HepG2 (cell line): ENCODE measurements at regions not wholly inside any gene's neighbourhood (a gene's known extent, or its start where the extent isn't known, plus 50 kb on each side); places are given as distances from the start of the nearest gene placed in this dataset.

Source experiments
- ATAC-seq: fragments of 200-7000 bp; cut with Tn5 transposase; 3 replicates; pipeline ENCODE4 v1.9.1; 2020; ENCODE audit warnings: mild to moderate bottlenecking, moderate library complexity
- BruUV-seq: library from RNA; stranded (reverse); fragments of 400-500 nt; replicated peaks from 2 replicates; lab custom pipeline; 2021; lab: Mats Ljungman, UMichigan
- CTCF ChIA-PET: fragments of 300-600 bp; formaldehyde crosslinking; extraction: SDS; loops from one replicate; lab custom pipeline; 2021; ENCODE audit warnings: low total read pairs, inconsistent platforms, low intra/inter-chr PET ratio; lab: Yijun Ruan, JAX
- POLR2A ChIA-PET: fragments of 350-600 bp; sonication (Branson Sonifier 250); formaldehyde crosslinking; loops from one replicate; lab custom pipeline; 2020; ENCODE audit warnings: antibody characterized with exemption, inconsistent platforms; lab: Yijun Ruan, JAX
- DNase-seq: peaks from one replicate; pipeline ENCODE4 v3.0.0-alpha.2; 2015; ENCODE audit warnings: low spot score
- FAIRE-seq: peaks from 3 replicates; lab custom pipeline; 2011; peaks lifted over from hg19 to GRCh38; lab: Jason Lieb, UNC
- H2AFZ ChIP-seq: one replicate; pipeline ENCODE4 v1.6.1; 2011; ENCODE audit warnings: low read length, inconsistent platforms
- H3K27ac ChIP-seq: fragments of 300-600 bp; 3 replicates; pipeline ENCODE4 v1.8.0; 2011; ENCODE audit warnings: mixed run types, mild to moderate bottlenecking, mixed read lengths, low read length, inconsistent platforms; ENCODE audit not compliant: insufficient read depth; ENCODE audit errors: extremely low read length
- H3K27me3 ChIP-seq, 2 experiments: fragments of 200-600 bp in 1 of 2; 2 replicates in 1 of 2; 3 replicates in 1 of 2; pipeline versions ENCODE4 v1.6.0 to v1.8.0; 2011; ENCODE audit warnings: low read length in 2 of 2, mild to moderate bottlenecking in 2 of 2, moderate library complexity in 2 of 2, inconsistent platforms in 1 of 2; ENCODE audit not compliant: insufficient read depth in 2 of 2, control insufficient read depth in 1 of 2
- H3K36me3 ChIP-seq, 2 experiments: fragments of 200-600 bp in 1 of 2; replicated peaks in 1 of 2; 2 replicates in 1 of 2; 3 replicates in 1 of 2; pipeline versions ENCODE4 v1.5.1 to v1.8.0; 2011; ENCODE audit warnings: low read length in 2 of 2, inconsistent platforms in 1 of 2; ENCODE audit not compliant: insufficient read depth in 2 of 2, control insufficient read depth in 1 of 2
- H3K4me1 ChIP-seq: 2 replicates; pipeline ENCODE4 v1.5.1; 2012; ENCODE audit warnings: low read length, inconsistent platforms; ENCODE audit not compliant: insufficient read depth
- H3K4me2 ChIP-seq: 2 replicates; pipeline ENCODE4 v1.6.0; 2011; ENCODE audit warnings: low read depth, low read length, inconsistent platforms
- H3K4me3 ChIP-seq, 3 experiments: fragments of 200-600 bp in 1 of 3; sonication (generic), shearing (Covaris generic) in 1 of 3; replicated peaks in 1 of 3; 2 replicates each; pipeline ENCODE4 v1.5.1; 2011 to 2016; ENCODE audit warnings: low read length in 3 of 3, inconsistent platforms in 2 of 3, low read depth in 2 of 3, mild to moderate bottlenecking in 2 of 3, control low read depth in 1 of 3, mixed read lengths in 1 of 3; ENCODE audit not compliant: insufficient read depth in 1 of 3
- H3K79me2 ChIP-seq: one replicate; pipeline ENCODE4 v1.6.1; 2011; ENCODE audit warnings: low read length, inconsistent platforms; ENCODE audit not compliant: insufficient read depth
- H3K9ac ChIP-seq: 2 replicates; pipeline ENCODE4 v1.6.0; 2011; ENCODE audit warnings: mild to moderate bottlenecking, low read depth, low read length, inconsistent platforms; ENCODE audit not compliant: insufficient read depth
- H3K9me3 ChIP-seq: 2 replicates; pipeline ENCODE4 v1.5.1; 2012; ENCODE audit warnings: mild to moderate bottlenecking, low read length
- H4K20me1 ChIP-seq: 2 replicates; pipeline ENCODE4 v1.6.0; 2011; ENCODE audit warnings: inconsistent platforms, mild to moderate bottlenecking, low read length, moderate library complexity; ENCODE audit not compliant: insufficient read depth
- MAFF ChIP-seq: IDR thresholded peaks from 2 replicates; pipeline ENCODE4 v1.6.1; 2011; ENCODE audit warnings: low read depth, low read length, improper control_type of control experiment
- MAFK ChIP-seq, 2 experiments: IDR thresholded peaks in 1 of 2; conservative IDR thresholded peaks in 1 of 2; 2 replicates each; pipeline ENCODE4 v1.6.1; 2011; ENCODE audit warnings: improper control_type of control experiment in 2 of 2, low read length in 2 of 2
- MEIS2 ChIP-seq: sonication (generic); formaldehyde crosslinking; IDR thresholded peaks from 2 replicates; pipeline ENCODE4 v1.9.0; 2021; ENCODE audit warnings: mild to moderate bottlenecking, missing genetic modification reagents
- NR1H2 ChIP-seq: sonication (generic); formaldehyde crosslinking; IDR thresholded peaks from 2 replicates; pipeline ENCODE4 v1.8.1; 2022; ENCODE audit warnings: low read depth, missing genetic modification reagents, borderline replicate concordance
- SP2 ChIP-seq: sonication (generic); formaldehyde crosslinking; IDR thresholded peaks from 2 replicates; pipeline ENCODE4 v1.5.1; 2020; ENCODE audit warnings: mild to moderate bottlenecking, missing genetic modification reagents
- TBX2 ChIP-seq: sonication (generic); formaldehyde crosslinking; IDR thresholded peaks from 2 replicates; pipeline ENCODE4 v1.5.0; 2020; ENCODE audit warnings: missing genetic modification reagents, mild to moderate bottlenecking, borderline replicate concordance
- ZBTB20 ChIP-seq: sonication (generic); formaldehyde crosslinking; IDR thresholded peaks from 2 replicates; pipeline ENCODE4 v1.8.1; 2023; ENCODE audit warnings: missing genetic modification reagents, low read depth, mild to moderate bottlenecking, borderline replicate concordance
- ZBTB3 ChIP-seq: sonication (generic); formaldehyde crosslinking; IDR thresholded peaks from 2 replicates; pipeline ENCODE4 v1.4.0; 2020; ENCODE audit warnings: low read depth, mild to moderate bottlenecking, moderate library complexity, missing genetic modification reagents, borderline replicate concordance
- ZNF563 ChIP-seq: sonication (generic); formaldehyde crosslinking; IDR thresholded peaks from 2 replicates; pipeline ENCODE4 v1.8.0; 2022; ENCODE audit warnings: mild to moderate bottlenecking, moderate library complexity, missing genetic modification reagents
- ZNF607 ChIP-seq: sonication (generic); formaldehyde crosslinking; IDR thresholded peaks from 2 replicates; pipeline ENCODE4 v1.5.1; 2020; ENCODE audit warnings: missing genetic modification reagents, mild to moderate bottlenecking, borderline replicate concordance
- ZNF670 ChIP-seq: sonication (generic); formaldehyde crosslinking; IDR thresholded peaks from 2 replicates; pipeline ENCODE4 v1.8.0; 2022; ENCODE audit warnings: mild to moderate bottlenecking, missing genetic modification reagents, borderline replicate concordance
- ZNF724P ChIP-seq: sonication (generic); formaldehyde crosslinking; IDR thresholded peaks from 2 replicates; pipeline ENCODE4 v1.8.0; 2022; ENCODE audit warnings: missing genetic modification reagents, borderline replicate concordance
- ZNF878 ChIP-seq: sonication (generic); formaldehyde crosslinking; IDR thresholded peaks from 2 replicates; pipeline ENCODE4 v1.8.1; 2023; ENCODE audit warnings: mild to moderate bottlenecking, missing genetic modification reagents, moderate library complexity
- WGBS: methylation state at CpG from one replicate; pipeline ENCODE4 v1.1.6; 2017; ENCODE audit warnings: low lambda C conversion rate; 5-methylcytosine and 5-hydroxymethylcytosine counted together
- in situ Hi-C: cut with HindIII; loops from 2 replicates; pipeline ENCODE4 v1.10.0; 2017; ENCODE audit warnings: low pct_unique_long_range_greater_than_20kb; ENCODE audit not compliant: extremely low pct_ligation_motif_present
- intact Hi-C: fragments of 100-400 bp; cut with micrococcal nuclease; formaldehyde crosslinking; loops from one replicate; pipeline ENCODE4 v1.10.0; 2022; ENCODE audit not compliant: unreplicated experiment
- TF ChIP-seq, protein P1 (sequence below): sonication (generic); formaldehyde crosslinking; IDR thresholded peaks from 2 replicates; pipeline ENCODE4 v1.4.0; 2020; ENCODE audit warnings: mild to moderate bottlenecking, missing genetic modification reagents, borderline replicate concordance
- TF ChIP-seq, protein P2 (sequence below): sonication (generic); formaldehyde crosslinking; IDR thresholded peaks from 2 replicates; pipeline ENCODE4 v1.8.1; 2023; ENCODE audit warnings: mild to moderate bottlenecking, inconsistent platforms, moderate library complexity, missing genetic modification reagents, borderline replicate concordance

DNA sequence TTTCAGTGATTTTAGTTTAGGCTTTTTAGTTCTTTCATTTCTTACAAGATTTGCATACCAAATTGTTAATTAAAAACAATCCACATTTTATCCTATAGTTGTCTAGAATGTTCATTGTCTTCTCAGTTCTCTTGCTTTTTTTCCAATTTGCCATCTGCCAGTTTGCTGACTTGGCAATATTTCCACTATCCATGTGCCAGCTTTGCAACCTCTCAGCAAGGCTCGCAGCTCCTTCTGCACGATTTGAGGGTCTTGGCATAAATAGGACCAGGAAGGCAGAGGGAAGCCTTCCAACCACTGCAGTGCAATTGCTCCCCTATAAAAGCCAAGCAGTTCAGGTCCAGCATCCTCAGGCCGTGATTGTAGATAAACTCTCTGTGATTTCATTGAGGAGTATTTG, 306.8 kb upstream of the FMN2 start:
- POLR2A ChIA-PET: no interaction called here
- no peak for ATAC-seq

DNA sequence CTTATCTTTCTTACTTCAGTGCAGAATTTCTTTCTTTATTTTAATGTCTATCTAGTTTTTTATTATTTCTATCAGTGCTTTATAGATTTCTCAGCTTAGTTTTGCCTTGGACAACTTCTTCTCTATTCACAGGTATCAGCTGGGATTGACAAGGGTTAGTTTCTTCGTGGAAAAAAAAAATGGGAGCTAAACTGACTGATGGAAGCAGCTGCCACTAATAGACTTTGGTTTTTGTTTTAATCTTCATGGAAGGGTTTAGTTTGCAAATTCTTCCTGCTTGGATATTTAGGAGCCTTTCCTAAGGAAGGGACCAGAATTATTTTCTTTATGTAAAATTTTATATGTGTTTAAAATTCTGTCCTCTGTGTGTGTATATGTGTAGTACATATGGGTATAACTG, 306.1 kb upstream of the FMN2 start:
- in situ Hi-C loops (no loop called here), intact Hi-C loops (no loop called here)
- H3K4me1 ChIP-seq: no peaks in the 10 kb centered on the region
- BruUV-seq: no TSS peak
- H2AFZ ChIP-seq: no peak overlapping the region
- no peak overlapping the region for H3K9ac ChIP-seq
- ChIA-PET CTCF (no interaction called here), POLR2A (no interaction called here)
- H3K79me2 ChIP-seq: no peaks in the 10 kb centered on the region
- no peak for DNase-seq
- no peaks in the 10 kb centered on the region for H3K27me3 ChIP-seq
- no peak overlapping the region for H3K4me2 ChIP-seq
- H3K36me3 ChIP-seq: no peaks in the 10 kb centered on the region
- no peak overlapping the region for H3K4me3 ChIP-seq
- no peak for FAIRE-seq
- WGBS: 0% methylated on average over 1 of the region's 1 CpG
- H3K9me3 ChIP-seq: 0 out of 2 replicates have a peak, but pooled peaks cover 4% of the 10 kb centered on the region
- TF ChIP-seq ZNF670 (CRISPR knock-in tag): no peak
- TF ChIP-seq TBX2 (CRISPR knock-in tag): no peak
- no peak for TF ChIP-seq ZNF607 (CRISPR knock-in tag)
- TF ChIP-seq NR1H2 (CRISPR knock-in tag): no peak
- TF ChIP-seq, protein P1, sequence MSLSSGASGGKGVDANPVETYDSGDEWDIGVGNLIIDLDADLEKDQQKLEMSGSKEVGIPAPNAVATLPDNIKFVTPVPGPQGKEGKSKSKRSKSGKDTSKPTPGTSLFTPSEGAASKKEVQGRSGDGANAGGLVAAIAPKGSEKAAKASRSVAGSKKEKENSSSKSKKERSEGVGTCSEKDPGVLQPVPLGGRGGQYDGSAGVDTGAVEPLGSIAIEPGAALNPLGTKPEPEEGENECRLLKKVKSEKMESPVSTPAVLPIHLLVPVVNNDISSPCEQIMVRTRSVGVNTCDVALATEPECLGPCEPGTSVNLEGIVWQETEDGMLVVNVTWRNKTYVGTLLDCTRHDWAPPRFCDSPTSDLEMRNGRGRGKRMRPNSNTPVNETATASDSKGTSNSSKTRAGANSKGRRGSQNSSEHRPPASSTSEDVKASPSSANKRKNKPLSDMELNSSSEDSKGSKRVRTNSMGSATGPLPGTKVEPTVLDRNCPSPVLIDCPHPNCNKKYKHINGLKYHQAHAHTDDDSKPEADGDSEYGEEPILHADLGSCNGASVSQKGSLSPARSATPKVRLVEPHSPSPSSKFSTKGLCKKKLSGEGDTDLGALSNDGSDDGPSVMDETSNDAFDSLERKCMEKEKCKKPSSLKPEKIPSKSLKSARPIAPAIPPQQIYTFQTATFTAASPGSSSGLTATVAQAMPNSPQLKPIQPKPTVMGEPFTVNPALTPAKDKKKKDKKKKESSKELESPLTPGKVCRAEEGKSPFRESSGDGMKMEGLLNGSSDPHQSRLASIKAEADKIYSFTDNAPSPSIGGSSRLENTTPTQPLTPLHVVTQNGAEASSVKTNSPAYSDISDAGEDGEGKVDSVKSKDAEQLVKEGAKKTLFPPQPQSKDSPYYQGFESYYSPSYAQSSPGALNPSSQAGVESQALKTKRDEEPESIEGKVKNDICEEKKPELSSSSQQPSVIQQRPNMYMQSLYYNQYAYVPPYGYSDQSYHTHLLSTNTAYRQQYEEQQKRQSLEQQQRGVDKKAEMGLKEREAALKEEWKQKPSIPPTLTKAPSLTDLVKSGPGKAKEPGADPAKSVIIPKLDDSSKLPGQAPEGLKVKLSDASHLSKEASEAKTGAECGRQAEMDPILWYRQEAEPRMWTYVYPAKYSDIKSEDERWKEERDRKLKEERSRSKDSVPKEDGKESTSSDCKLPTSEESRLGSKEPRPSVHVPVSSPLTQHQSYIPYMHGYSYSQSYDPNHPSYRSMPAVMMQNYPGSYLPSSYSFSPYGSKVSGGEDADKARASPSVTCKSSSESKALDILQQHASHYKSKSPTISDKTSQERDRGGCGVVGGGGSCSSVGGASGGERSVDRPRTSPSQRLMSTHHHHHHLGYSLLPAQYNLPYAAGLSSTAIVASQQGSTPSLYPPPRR: no peak
- no peak for TF ChIP-seq ZNF563 (CRISPR knock-in tag)
- TF ChIP-seq SP2 (CRISPR knock-in tag): no peak
- TF ChIP-seq ZNF724P (CRISPR knock-in tag): no peak
- TF ChIP-seq ZBTB20 (CRISPR knock-in tag): no peak
- TF ChIP-seq ZNF878 (CRISPR knock-in tag): no peak
- TF ChIP-seq, protein P2, sequence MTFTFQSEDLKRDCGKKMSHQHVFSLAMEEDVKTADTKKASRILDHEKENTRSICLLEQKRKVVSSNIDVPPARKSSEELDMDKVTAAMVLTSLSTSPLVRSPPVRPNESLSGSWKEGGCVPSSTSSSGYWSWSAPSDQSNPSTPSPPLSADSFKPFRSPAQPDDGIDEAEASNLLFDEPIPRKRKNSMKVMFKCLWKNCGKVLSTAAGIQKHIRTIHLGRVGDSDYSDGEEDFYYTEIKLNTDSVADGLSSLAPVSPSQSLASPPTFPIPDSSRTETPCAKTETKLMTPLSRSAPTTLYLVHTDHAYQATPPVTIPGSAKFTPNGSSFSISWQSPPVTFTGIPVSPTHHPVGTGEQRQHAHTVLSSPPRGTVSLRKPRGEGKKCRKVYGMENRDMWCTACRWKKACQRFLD (CRISPR knock-in tag): no peak
- TF ChIP-seq, all 625 proteins: peak for 0
- Histone ChIP-seq H4K20me1 (no peaks in the 10 kb centered on the region), H3K27ac (no peak overlapping the region)
- ATAC-seq: no peak

More for the DNA sequence above, 306.8 kb upstream of the FMN2 start:
- in situ Hi-C loops: no loop called here
- H3K79me2 ChIP-seq: no peaks in the 10 kb centered on the region
- H3K4me1 ChIP-seq: no peaks in the 10 kb centered on the region
- CTCF ChIA-PET: no interaction called here
- no peaks in the 10 kb centered on the region for H4K20me1 ChIP-seq
- FAIRE-seq (no peak), DNase-seq (no peak)
- no peak overlapping the region for H3K4me2 ChIP-seq
- no TSS peak for BruUV-seq
- H3K4me3 ChIP-seq: no peak overlapping the region
- intact Hi-C loops: no loop called here
- H3K27me3 ChIP-seq: no peaks in the 10 kb centered on the region
- no peak overlapping the region for H2AFZ ChIP-seq
- no peak overlapping the region for H3K9ac ChIP-seq
- no peaks in the 10 kb centered on the region for H3K36me3 ChIP-seq
- WGBS: 1% methylated on average over 3 of the region's 3 CpGs
- H3K9me3 ChIP-seq: 0 out of 2 replicates have a peak, but pooled peaks cover 1% of the 10 kb centered on the region
- TF ChIP-seq ZBTB3 (no peak), MEIS2 (no peak), MAFF (peak; percentile 97), MAFK (conservative IDR thresholded peaks at IDR 0.05 in 1 of 2, IDR thresholded peaks at IDR 0.05 in 1 of 2; ENCODE audit: low read length in 2 of 2) (peak; percentile 93 to 98)
- no peak overlapping the region for H3K27ac ChIP-seq
